ENCODE measurements at regions not wholly inside any gene's neighbourhood (a gene's known extent, or its start where the extent isn't known, plus 50 kb on each side); places are given as distances from the start of the nearest gene placed in this dataset.
"Not testable (repeated sequence)": the region's sequence is repeated elsewhere in the genome, so short reads cannot be mapped to it uniquely, and the experiment has no call there.

DNA sequence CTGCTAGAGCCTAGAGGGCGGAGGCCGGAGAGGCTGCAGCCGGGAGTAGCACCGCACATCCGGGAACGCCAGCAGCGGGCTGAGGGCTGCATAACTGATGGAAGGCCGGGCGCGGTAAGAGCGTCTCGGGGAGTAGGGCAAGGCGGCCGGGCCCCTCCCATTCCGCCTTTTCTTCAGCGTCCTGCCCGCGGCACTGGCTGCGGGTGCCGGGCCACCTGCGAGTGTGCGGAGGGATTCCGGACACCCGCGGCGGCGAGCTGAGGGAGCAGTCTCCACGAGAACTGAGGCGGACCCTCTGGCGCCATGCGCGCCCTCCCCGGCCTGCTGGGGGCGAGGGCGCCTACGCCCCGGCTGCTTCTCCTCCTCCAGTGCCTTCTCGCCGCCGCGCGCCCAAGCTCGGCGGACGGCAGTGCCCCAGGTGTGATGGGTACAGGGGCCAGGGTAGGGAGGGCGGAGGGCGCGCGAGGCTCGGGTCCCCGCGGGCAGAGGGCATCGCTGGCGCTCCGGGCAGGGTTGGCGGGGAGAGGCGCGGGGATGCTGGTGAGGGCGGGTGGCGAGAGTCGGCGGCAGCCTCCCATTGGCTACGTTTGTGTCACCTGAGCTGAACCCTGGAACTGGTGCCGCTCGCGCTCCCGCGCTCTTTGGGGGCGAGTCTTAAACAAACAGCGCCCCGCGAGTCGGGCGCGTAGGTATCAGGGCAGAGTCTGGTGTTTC lies 334.4 kb downstream of the SRGAP2C start:
- peak; percentile 27 for DNase-seq

DNA sequence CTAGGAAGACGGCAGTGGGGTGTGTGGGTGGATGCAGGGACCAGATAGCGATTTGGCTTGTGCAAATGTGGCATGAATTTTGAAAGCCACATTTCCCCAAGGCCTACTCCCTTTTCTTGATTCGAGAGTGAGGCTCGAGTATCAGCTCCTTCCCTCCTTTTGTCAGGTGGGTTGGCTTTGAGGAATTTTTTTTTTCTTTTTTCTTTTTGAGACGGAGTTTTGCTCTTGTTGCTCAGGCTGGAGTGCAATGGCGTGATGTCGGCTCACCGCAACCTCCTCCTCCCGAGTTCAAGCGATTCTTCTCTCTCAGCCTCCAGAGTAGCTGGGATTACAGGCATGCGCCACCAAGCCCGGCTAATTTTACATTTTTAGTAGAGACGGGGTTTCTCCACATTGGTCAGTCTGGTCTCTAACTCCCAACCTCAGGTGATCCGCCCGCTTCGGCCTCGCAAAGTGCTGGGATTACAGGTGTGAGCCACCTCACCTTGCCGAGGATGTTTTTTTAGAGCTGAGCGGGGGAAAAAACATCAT lies 335.0 kb downstream of the SRGAP2C start:
- DNase-seq: not testable (repeated sequence)

DNA sequence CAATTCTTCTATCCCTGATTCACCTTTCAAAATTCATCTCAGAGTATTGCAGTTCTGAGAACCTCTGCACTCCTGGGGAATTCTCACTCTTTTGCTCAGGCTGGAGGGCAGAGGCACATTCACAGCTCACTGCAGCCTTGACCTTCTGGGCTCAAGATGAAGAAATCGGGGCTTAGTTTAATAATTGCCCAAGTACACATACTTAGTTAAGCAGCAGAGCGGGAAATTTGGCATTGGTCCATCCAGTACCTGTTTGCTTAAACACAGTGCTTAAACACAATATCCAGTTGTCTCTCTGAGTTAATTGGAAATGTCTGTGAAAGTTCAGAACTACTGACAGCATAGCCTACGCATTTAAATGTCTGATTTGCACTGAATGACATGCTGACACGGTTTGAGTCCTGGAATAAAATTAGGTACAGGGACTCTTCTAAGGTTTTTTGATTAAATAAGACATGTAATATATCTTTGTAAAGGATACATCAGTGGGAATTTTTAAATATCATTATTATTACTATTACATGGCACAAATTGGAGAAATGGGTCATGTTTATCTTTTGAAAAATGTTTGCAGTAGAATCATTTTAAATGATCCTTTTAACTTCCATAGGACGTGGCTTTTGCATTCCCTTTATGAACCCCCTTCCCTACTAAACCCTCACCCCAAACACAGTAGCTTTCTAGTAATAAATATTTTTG lies 337.4 kb downstream of the SRGAP2C start:
- DNase-seq: no peak

DNA sequence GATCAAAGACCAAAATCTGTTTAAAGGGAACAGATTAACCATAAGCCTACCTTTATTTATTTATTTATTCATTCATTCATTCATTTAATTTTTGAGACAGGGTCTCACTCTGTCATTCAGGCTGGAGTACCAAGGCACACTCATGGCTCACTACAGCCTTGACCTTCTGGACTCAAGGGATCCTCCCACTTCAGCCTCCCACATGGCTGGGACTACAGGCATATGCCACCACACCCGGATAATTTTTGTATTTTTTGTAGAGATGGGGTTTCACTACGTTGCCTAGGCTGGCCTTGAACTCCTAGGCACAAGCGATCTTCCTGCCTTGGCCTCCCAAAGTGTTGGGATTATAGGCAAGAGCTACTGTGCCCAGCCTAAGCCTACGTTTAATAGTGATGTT lies 338.3 kb downstream of the SRGAP2C start:
- DNase-seq: not testable (repeated sequence)

DNA sequence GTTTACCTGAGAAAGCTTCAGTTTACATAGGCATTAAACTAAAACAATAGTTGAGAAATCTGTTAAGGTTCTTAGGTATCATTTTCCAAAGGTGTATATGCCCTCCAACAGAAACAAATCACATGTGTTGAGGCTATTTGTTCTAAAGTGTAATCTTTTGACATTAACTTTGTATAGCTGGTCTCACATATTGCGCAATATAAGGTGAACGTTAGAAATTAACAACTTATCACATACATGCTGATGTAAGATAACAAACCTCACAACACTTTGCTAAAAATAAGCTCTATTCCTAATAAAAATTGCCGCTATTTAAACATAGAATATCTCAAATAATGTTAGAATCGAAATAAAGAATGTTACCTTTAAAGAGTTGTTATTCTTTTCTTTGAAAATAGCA lies 340.6 kb downstream of the SRGAP2C start:
- no peak for DNase-seq

DNA sequence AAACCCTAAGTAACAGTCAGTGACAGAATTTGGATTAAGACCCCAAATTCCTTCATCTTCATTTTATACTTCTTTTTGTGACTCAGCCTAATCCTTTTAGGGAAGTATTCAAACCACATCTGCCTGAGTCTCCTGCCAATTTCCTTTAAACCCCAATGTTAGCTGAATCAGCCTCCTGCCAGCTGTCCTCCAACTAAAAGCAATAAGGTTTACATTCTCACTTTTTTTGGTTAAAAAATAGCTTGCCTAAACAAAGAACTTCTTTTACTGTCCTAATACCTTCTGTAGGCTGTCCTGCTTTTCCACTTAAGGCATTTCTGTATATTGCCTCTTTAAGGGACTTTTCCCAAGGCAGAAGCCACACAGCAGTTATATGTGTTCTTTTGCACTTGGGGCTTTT lies 344.2 kb downstream of the SRGAP2C start:
- not testable (repeated sequence) for DNase-seq

DNA sequence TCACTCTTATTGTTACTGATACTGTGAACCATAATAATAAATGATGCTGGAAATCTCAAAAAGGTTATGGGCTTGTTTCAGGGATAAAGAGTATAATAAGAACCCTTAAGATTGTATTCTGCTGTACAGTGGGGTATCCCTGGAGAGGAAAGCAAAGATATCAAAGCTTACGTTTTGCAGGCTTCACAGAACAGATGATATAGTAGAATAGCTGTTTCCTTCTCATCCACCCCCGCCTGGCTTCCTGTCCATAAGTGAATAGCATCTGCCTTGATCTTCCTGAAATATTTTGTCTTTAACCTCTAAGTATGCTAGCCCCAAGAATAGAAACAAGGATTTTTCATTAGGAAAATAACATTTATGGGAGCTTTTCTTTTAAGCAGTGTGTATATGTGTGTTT lies 345.3 kb downstream of the SRGAP2C start:
- not testable (repeated sequence) for DNase-seq

DNA sequence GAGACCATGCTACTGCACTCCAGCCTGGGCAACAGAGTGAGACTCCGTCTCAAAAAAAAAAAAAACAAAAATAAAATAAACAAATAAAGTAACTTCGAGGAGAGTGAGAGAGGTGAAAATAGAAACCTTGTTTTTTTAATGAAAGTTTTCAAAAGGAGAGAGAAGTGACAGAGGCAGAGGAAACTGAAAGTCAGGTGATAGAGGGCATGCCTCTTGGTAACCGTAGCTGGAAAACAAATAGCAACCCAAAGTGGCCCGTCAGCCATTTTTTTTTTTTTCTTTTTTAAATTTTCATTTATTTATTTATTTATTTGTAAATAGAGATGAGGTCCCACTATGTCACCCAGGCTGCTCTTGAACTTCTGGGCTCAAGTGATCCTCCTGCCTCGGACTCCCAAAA lies 347.0 kb downstream of the SRGAP2C start:
- not testable (repeated sequence) for DNase-seq

DNA sequence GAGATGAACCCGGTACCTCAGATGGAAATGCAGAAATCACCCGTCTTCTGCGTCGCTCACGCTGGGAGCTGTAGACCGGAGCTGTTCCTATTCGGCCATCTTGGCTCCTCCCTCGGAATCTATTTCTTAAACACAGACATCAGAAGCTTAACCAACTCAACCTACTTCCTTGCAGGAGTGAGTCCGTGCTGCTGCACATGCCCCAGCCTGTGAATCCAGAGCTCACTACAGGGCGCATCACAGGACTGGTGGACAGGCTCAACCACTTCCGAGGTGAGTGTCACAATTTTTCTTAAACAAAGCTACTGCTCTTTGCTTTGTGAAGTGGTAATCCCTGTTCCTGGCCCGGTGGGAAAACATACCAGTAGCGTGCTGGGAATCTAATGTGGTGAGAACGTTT lies 353.4 kb downstream of the SRGAP2C start:
- not testable (repeated sequence) for DNase-seq

DNA sequence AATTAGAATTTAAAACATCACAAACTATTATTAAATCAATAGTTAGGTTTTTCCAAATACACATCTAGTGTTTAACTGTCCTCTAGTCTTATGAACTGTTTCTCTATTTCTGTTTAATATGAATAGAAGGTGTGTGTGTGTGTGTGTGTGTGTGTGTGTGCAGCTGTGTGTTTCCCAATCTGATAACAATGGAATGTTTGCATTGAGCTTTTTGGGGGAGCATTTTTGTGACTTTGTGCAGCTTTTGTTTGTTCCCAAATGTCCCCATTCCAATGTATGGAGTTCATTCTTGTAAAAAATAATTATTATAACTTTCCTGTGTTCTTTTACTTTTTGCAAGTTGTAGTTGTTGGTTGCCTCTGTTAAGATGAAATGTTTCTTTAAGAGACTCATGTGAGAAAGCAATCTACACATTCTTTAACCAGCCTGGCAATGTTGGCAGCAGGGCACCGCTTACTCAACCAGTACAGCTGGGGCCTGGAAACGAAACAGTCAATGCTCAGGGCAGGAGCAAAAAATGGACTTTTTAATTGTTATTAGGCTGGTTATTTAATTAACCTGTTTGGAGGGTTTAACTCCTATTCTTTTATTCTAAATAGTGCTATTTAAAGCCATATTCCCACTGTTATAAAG lies 354.3 kb downstream of the SRGAP2C start:
- DNase-seq: no peak

DNA sequence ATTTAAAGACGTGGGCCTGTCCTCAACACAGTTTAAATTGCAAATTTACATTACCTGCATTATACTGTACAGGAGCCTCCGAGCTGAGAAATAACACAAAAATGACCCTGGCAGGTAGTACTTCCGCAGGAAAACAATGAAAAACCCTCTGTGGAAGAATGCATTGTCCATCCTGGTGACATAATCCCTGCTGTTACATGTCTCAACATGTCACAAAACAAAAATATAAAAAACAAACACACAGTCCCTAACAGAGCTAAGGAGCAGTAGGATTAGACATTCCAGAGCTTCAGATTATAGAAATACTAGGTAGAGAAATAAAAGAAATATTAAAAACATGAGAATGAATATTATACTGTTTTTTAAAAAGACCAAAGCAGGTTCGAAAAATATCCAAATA lies 359.2 kb downstream of the SRGAP2C start:
- DNase-seq: not testable (repeated sequence)

DNA sequence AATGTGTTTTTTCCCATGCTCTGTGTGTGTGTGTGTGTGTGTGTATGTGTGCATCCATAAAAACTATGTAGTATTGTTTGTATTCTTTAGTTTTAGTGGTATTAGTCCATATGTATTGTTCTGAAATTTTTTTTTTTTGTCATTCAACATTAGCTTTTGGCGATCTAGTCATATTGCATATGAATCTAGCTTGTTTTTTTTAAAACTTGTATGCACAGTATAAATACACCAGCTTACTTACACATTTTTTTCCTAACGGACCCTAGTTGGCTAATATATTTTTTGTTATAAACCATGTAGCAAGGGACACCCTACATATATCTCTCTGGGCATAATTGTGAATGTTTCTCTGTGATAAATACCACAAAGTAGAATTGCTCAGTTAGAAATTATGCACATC lies 359.7 kb downstream of the SRGAP2C start:
- DNase-seq: no peak

DNA sequence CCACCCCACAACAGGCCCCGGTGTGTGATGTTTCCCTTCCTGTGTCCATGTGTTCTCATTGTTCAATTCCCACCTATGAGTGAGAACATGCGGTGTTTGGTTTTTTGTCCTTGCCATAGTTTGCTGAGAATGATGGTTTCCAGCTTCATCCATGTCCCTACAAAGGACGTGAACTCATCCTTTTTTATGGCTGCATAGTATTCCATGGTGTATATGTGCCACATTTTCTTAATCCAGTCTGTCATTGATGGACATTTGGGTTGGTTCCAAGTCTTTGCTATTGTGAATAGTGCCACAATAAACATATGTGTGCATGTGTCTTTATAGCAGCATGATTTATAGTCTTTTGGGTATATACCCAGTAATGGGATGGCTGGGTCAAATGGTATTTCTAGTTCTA lies 361.1 kb downstream of the SRGAP2C start:
- DNase-seq: not testable (repeated sequence)

DNA sequence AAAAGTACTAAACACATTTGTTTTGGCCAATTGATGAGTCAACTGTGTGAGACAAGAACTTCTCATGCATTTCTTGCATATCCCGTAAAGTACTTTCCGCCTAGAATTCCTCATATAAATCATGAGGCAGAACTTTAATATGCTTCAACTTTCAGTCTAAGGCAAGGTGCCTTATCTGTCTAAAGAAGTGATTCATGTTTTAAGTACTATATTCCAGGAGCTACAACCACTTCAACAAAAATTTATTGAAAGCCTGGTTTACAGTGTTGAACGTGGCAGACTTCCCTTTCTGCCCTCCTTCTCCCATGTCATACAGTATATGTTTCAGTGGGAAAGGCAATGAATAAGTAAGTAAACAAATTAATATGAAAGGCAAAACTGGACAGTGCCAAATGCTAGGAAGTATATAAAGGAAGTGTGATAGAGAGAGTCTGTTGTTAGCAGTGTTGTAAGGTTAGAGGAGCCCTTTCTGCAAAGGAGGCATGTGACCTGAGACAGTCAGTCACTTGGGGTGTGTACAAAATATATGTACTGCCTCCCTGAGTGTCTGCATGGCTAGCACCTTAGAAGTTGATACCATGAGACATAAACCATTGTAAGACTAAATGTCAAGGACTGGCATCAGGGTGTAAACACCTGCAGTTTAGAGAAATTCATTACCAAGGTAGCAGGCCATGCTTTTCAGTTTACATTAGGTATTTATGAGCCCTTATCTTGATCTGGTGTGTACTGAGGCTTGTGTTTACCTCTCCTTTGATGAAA lies 362.2 kb downstream of the SRGAP2C start:
- DNase-seq: no peak

DNA sequence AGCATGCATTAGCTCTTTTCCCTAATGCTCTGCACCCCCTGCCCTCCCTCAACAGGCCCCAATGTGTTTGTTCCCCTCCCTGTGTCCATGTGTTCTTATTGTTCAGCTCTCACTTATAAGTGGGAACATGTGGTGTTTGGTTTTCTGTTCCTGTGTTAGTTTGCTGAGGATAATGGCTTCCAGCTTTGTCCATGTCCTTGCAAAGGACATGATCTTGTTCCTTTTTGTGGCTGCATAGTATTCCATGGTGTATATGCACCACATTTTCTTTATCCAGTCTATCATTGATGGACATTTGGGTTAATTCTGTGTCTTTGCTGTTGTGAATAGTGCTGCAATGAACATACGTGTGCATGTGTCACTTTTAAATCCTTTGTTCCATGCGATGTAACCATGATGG lies 363.0 kb downstream of the SRGAP2C start:
- DNase-seq: not testable (repeated sequence)

DNA sequence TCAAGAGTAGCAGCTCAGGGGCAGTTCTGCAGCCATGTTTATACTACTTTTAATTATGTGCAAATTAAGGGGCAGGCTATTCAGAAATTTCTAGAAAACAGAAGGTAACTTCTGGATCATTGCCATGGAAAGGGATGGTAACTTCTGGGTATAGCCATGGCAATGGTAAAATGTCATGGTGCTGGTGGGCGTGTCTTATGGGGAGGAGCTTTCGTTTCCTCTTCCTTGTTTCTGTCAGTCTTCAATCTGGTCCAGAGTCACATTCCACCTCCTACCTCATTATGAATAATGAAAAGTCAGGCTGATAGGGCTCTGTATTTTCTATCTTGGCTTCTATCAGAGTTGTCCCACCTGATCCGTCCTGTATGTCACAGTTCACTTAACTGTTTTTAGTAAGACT lies 366.0 kb downstream of the SRGAP2C start:
- not testable (repeated sequence) for DNase-seq

DNA sequence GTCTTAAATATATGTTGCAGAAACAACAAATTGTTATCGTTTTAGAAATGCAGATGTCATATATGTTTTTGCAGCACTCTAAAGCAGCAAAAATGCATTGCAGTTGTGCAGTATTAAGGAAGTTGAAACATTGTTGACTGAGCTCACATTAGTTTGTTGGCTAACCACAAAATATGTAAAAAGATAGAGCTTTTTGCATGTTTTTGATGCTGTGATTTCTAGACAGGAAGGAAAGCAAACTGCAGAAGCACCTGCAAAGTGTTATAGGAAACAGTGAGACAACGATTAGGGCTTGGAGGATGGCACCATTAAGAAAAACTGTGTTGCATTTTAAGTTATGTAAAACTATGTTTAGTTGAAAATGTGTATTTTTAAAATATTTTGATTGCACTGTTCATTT lies 366.7 kb downstream of the SRGAP2C start:
- DNase-seq: not testable (repeated sequence)

DNA sequence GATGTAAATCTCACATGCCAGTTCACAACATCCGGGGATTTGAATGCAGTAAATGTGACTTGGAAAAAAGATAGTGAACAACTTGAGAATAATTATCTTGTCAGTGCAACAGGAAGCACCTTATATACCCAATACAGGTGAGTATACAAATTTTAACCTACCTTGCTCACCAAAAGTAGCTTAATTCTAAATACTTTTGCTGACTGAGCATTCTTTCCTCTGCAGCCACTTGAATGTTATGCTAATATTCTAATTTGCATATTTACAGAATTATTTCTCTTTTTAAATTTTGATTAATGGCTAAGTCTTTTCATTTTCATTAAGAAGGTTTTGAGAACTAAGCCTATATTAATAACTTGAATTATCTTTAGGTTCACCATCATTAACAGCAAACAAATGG lies 371.8 kb downstream of the SRGAP2C start:
- not testable (repeated sequence) for DNase-seq

DNA sequence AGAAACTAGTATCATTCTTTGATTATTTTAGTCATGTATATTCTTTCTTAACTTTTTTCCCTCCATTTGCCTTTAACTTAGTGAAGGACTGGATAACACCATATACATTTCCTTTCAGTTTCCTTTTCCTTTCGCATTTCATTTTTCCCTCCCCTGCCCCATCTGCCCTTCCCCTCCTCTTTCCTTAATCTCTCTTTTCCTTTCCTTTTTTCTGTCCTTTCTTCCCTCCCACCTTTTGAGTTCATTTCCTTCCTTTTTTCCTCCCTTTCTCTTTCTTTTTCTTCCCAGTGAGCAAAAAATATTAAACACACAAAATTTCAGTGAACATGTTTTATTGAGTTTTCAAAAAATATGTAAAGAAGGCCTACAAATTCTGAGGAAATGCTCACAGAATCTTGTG lies 373.3 kb downstream of the SRGAP2C start:
- DNase-seq: not testable (repeated sequence)

DNA sequence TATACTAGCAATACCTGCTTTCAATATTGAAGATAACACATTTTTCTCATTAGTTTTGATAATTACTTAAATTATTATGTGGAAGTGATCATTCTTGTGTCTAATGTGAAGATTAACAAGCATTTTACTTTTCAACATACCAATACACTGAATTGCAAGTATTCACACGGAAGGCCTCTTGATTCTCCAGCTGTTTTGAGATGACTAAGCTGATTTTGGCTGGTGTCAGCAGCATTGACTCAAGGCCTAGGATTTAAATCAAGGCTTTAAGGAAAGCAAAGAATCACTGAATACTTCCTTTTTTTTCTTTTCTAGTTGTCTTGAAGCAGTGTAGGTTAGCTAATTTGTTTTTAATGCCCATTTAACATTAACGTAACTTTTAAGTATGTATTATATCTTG lies 373.7 kb downstream of the SRGAP2C start:
- no peak for DNase-seq

DNA sequence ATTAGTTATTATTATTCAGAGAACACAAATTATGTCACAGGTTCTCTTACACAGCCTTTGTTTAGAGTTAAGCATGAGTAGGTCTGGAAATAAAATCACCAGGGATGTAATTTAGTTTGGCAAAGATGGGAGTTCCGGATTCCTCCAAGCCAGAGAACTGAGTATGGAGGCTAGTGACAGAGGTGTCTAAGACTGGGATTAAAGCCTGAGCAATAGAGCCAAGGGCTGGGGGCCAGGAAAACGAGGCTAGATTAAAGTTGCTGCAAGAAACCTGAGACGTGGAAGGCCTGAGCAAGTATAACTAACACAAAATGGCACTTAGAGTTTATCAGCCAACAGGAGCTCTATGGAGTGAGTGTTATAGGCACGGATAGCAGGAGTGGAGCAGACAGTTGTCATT lies 381.6 kb downstream of the SRGAP2C start:
- no peak for DNase-seq

DNA sequence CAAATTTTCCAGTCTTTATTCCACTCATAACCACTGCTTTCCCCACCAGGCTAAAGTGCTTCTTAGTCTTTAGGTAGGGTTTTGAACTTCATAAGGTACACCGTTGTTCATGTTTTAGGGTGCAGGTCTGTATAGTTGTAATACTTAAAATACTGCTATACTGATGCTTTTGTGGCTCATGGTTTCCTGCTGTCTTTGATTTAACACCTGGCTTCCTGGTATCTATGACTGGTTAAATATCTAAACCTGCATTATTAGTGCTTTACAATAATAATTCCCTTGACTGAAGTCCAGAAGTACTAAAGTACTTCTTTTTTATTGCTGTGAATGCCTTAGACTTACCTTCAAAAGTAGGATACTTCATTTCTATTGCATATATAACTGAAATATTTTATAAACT lies 384.7 kb downstream of the SRGAP2C start:
- DNase-seq: no peak

DNA sequence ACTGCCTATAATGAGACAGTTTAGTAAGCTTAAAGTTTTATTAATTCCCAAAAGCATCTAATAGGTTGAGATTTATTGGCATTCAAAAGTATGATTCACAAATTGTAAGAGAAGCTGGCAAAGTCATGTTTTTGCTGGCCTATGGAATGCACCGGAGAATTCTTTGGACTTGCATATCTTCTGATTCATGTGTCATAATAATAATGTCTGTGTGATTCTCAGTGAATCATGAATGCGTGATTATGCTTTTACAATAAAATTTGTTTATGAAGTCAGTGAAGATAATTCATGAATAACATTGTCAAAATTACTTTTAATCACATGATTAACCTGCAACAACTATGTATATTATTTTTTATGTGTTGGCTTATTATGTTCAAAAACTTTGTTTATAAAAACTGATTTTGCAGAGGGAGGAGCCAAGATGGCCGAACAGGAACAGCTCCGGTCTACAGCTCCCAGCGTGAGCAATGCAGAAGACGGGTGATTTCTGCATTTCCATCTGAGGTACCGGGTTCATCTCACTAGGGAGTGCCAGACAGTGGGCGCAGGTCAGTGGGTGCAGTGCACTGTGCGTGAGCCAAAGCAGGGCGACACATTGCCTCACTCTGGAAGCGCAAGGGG lies 389.2 kb downstream of the SRGAP2C start:
- not testable (repeated sequence) for DNase-seq

Data from NCI-H1048 (cell line).